ENCODE measurements at regions not wholly inside any gene's neighbourhood (a gene's known extent, or its start where the extent isn't known, plus 50 kb on each side); places are given as distances from the start of the nearest gene placed in this dataset.

DNA sequence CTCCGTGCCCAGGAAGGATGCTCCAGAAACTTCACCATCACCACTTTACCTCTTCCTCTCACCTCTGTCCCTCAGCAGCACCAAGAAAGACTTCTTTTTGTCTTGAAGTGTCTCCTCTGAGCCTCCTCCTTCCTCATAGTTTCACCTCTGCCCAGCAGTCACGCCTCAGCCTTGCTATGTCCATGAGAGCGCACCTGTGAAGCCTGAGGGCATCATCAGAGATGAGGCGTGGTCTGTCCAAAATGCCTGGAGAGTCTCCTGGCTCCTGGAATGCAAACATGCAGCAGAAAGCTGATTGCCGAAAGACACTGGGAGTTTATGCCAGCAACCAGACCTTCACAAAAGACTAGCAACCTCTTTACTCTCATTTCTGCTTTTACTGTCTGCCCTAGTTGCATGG lies 336.6 kb downstream of the TEX29 start:
- Mint-ChIP-seq H3K27ac (no peak overlapping the region), H3K4me3 (no peak overlapping the region), H3K9me3 (no peaks in the 10 kb centered on the region), H3K27me3 (ENCODE audit: insufficient read depth) (no peaks in the 10 kb centered on the region), H3K4me1 (ENCODE audit: low read depth) (no peaks in the 10 kb centered on the region), H3K36me3 (ENCODE audit: low read depth) (no peaks in the 10 kb centered on the region)
- intact Hi-C loops (cut with micrococcal nuclease), result no loop called here
- no peak for DNase-seq (ENCODE audit: low spot score)

DNA sequence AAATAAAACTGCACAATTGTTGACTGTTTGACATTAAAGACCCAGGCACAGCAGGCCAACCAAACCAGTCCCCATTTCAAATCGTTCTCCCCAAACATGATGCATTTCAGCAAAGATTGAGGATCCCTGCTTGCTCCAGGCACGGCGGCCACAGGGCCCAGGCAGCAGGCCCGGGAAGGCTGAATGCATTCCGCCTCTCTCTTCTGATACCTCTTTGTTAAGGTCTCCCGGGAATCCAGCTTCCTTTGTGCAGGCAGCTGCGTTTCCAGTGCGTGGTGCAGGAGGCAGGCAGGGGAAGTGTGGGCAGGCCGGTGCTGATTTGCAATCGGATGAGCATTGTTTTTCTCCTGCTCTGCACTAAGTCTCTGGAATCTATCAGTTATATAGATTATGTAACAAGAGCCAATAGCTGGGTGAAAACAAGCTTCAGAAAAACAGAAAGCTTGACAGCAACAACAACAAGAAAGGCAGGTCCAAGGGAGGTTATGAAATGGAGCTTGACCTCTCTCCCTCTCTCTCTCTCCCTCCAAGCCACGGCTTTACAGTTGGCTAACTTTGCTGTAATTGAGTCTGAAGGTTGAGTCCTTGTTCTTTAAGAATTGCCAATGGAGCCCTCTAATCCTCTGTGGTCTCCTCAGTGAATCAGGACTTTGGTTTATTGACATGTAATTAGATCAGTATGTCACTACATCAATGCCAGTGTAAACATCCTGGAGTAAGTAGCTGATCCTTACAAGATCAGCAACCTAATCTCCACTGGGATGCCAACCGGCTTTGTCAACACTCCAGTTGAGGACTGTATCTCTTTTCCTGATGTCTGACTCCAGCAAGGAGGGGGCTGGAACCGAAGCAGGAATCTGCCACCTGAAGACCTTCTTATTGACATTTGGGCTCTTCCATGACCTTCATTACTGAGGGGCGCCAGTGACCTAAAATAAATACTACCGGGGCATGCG lies 338.0 kb downstream of the TEX29 start:
- Mint-ChIP-seq H3K4me1 (ENCODE audit: low read depth) (no peaks in the 10 kb centered on the region), H3K4me3 (no peak overlapping the region), H3K27me3 (ENCODE audit: insufficient read depth) (no peaks in the 10 kb centered on the region), H3K27ac (no peak overlapping the region), H3K9me3 (no peaks in the 10 kb centered on the region), H3K36me3 (ENCODE audit: low read depth) (no peaks in the 10 kb centered on the region)
- DNase-seq (ENCODE audit: low spot score), result no peak
- intact Hi-C loops (cut with micrococcal nuclease), result no loop called here

DNA sequence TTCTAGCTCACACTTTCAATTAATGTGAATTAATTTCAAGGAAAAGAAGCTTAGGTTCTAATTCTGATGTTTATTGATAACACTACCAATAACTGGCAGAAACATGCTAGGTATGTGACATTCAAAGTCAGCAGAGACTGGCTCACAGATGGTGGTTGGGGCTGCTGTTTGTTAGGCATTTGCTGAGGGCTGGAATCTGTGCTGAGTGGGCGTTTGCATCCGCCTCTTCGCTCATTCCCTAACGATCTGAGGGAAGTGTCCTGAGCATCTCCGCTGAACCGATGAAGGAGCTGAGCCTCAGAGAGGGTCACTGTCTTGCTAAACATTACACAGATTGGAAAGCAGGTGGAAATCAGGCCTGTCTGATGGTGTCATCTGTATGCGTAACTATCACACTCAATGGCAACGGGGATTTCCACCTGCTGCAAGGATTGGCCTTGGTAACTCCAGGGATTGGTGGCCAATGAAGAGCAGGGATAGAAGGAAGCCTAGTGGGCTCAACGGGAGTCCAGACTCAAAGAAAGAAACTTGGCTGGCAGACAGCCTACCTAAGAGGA lies 338.9 kb downstream of the TEX29 start:
- Mint-ChIP-seq H3K27me3 (ENCODE audit: insufficient read depth) (no peaks in the 10 kb centered on the region), H3K4me1 (ENCODE audit: low read depth) (no peaks in the 10 kb centered on the region), H3K9me3 (no peaks in the 10 kb centered on the region), H3K27ac (no peak overlapping the region), H3K36me3 (ENCODE audit: low read depth) (no peaks in the 10 kb centered on the region), H3K4me3 (no peak overlapping the region)
- intact Hi-C loops (cut with micrococcal nuclease), result no loop called here
- no peak for DNase-seq (ENCODE audit: low spot score)

DNA sequence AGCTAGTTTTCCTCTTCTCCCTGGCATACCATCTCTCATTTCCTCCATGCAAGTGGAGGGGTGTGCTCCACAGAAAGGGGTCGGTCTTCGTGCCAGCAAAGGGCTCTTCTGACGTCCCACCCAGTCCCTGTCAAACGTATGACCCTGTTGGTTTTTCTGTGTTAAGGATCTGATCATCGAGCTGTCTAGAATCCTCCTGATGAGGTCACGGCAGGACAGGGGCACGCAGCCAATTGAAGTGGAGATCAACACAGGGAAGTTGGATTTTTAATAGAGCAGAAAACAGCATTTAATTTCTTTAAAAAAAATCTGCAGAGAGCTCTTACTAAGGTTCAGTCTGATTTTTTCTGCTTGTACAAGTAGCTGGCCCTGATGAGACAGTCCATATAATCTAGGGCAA lies 339.4 kb downstream of the TEX29 start:
- no peaks in the 10 kb centered on the region for H3K9me3 Mint-ChIP-seq
- no peaks in the 10 kb centered on the region for H3K36me3 Mint-ChIP-seq (ENCODE audit: low read depth)
- no peak overlapping the region for H3K4me3 Mint-ChIP-seq

DNA sequence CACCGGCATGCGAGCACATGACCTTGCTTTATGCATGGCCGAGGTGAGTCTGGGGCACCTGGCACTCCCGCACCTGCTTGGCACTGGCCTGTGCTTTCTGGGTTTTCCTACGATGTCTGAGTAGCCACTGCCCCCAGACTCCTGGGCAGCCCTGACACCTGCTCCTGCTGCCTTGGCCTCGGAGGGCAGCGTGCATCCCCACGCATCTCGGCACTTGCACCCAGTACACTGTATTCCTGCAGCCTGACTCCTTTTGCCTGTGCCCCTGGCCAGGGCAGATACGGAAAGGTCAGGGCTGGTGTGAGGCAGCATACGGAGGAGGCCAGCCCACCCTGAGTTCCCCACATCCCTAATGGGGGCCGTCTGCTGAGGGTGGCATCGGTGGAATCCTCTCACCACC lies 340.6 kb downstream of the TEX29 start:
- H3K27me3 Mint-ChIP-seq (ENCODE audit: insufficient read depth), result no peaks in the 10 kb centered on the region
- DNase-seq (ENCODE audit: low spot score), result no peak
- H3K4me3 Mint-ChIP-seq, result no peak overlapping the region
- intact Hi-C loops (cut with micrococcal nuclease), result no loop called here
- no peaks in the 10 kb centered on the region for H3K4me1 Mint-ChIP-seq (ENCODE audit: low read depth)
- no peaks in the 10 kb centered on the region for H3K36me3 Mint-ChIP-seq (ENCODE audit: low read depth)
- H3K9me3 Mint-ChIP-seq, result no peaks in the 10 kb centered on the region
- no peak overlapping the region for H3K27ac Mint-ChIP-seq

More for the DNA sequence above, 339.4 kb downstream of the TEX29 start:
- no peaks in the 10 kb centered on the region for H3K27me3 Mint-ChIP-seq (ENCODE audit: insufficient read depth)
- no peaks in the 10 kb centered on the region for H3K4me1 Mint-ChIP-seq (ENCODE audit: low read depth)
- no peak for DNase-seq (ENCODE audit: low spot score)
- no peak overlapping the region for H3K27ac Mint-ChIP-seq
- intact Hi-C loops (cut with micrococcal nuclease), result no loop called here

DNA sequence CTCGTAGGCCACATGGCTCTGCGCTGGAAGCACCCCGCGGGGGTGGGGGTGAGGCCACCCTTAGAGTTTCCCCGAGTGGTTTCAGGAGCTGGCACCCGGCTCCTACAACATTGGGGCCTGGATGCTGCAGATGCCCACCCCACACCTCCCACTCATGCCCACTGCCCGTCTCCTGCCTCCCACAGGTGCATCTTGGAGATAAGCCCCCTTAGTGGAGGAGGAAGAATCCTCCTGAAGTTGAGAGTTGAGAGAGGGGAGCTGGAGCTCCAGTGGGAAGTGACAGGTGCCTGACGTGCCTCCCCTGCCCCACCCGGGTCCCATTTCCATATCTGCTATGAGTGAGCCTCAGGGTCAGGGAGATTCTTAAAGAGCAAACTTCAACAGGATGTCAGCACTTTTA lies 341.3 kb downstream of the TEX29 start:
- H3K4me1 Mint-ChIP-seq (ENCODE audit: low read depth), result no peaks in the 10 kb centered on the region
- H3K36me3 Mint-ChIP-seq (ENCODE audit: low read depth), result no peaks in the 10 kb centered on the region
- DNase-seq (ENCODE audit: low spot score), result no peak
- no peak overlapping the region for H3K4me3 Mint-ChIP-seq
- no peaks in the 10 kb centered on the region for H3K27me3 Mint-ChIP-seq (ENCODE audit: insufficient read depth)
- H3K27ac Mint-ChIP-seq, result no peak overlapping the region
- no peaks in the 10 kb centered on the region for H3K9me3 Mint-ChIP-seq
- intact Hi-C loops (cut with micrococcal nuclease), result no loop called here

DNA sequence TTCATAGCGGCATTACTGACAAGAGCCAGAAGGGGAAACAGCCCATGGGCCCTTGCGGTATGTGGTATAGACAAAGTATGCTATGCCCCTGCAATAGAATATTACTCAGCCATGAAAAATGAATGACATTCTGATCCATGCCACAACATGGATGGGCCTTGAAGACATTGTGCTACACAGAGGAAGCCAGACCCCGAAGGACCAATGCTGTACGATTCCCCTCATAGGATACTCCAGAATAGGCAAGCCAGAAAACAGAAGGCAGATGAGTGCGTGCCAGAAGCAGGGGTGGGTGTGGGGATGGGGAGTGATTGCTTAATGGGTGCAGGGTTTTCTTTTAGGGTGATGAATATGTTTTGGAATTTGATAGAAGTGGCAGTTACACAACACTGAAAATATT lies 342.0 kb downstream of the TEX29 start:
- Mint-ChIP-seq H3K36me3 (ENCODE audit: low read depth) (no peaks in the 10 kb centered on the region), H3K9me3 (no peaks in the 10 kb centered on the region), H3K4me1 (ENCODE audit: low read depth) (no peaks in the 10 kb centered on the region), H3K4me3 (no peak overlapping the region), H3K27ac (no peak overlapping the region), H3K27me3 (ENCODE audit: insufficient read depth) (no peaks in the 10 kb centered on the region)
- no peak for DNase-seq (ENCODE audit: low spot score)
- intact Hi-C loops (cut with micrococcal nuclease), result no loop called here

DNA sequence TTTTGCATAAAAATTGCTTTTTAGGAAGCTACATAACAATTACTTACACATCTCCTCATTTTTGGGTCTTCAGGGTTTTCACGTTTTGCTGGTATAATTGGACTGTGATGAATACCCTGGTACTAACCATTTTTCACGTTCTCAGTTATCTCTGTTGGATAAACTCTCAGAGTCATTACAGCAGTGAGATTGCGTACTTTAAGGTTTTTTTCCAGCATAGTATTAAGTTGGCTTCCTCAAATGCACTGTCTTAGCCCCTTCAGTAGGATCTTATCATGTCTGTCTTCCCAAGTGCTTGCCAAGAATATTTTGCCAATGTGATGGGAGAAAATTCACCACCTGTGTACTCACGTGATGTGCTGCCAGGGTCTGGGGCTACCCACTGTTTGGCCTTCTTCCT lies 342.5 kb downstream of the TEX29 start:
- Mint-ChIP-seq H3K27me3 (ENCODE audit: insufficient read depth) (no peaks in the 10 kb centered on the region), H3K27ac (no peak overlapping the region), H3K4me3 (no peak overlapping the region), H3K4me1 (ENCODE audit: low read depth) (no peaks in the 10 kb centered on the region), H3K36me3 (ENCODE audit: low read depth) (no peaks in the 10 kb centered on the region), H3K9me3 (no peaks in the 10 kb centered on the region)
- intact Hi-C loops (cut with micrococcal nuclease), result no loop called here
- no peak for DNase-seq (ENCODE audit: low spot score)

DNA sequence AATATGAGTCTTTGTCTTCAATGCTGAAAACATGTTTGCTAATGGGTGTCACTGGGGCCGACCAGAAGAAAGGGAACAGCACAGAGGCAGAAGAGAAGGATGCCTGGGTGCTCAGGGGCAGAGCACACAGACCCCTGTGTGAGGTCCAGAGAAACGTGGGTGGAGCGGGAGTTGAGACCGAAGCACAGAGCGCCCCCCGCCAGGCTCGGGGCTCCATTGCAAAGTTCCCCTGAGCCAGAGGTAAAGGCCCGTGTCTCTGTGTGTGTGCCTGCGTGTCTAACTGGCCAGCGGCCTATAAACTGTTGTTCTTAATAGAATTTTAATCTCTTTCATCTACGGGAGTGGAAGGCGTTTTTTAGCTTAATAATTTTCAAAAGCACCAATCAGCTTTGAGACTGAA lies 343.1 kb downstream of the TEX29 start:
- intact Hi-C loops (cut with micrococcal nuclease), result no loop called here

DNA sequence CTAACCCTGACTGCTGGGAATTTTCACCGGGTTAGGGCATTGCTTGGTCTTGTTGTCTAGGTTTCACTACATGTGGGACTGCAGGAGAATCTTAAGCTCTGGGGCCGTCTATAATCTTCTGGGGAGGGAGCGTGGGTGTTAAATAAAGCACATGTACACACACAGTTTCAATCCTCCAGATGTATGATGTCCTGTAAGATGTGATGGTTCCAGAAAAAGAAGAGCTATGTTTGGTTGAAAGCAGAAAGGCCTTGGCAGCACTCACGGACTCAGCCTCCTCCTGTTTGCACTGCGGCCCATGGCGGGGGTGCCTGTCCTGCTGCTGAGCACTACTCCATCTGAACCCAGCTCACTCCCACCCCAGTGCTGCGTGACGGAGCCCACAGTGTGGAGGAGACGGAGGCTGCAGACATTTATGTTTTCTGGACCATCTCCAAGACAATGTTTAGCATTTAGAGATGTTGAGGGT lies 343.5 kb downstream of the TEX29 start:
- DNase-seq (ENCODE audit: low spot score), result no peak
- intact Hi-C loops (cut with micrococcal nuclease), result no loop called here
- H3K36me3 Mint-ChIP-seq (ENCODE audit: low read depth), result no peaks in the 10 kb centered on the region

More for the DNA sequence above, 343.1 kb downstream of the TEX29 start:
- H3K4me1 Mint-ChIP-seq (ENCODE audit: low read depth), result no peaks in the 10 kb centered on the region
- H3K27me3 Mint-ChIP-seq (ENCODE audit: insufficient read depth), result no peaks in the 10 kb centered on the region
- H3K4me3 Mint-ChIP-seq, result no peak overlapping the region
- H3K36me3 Mint-ChIP-seq (ENCODE audit: low read depth), result no peaks in the 10 kb centered on the region
- H3K9me3 Mint-ChIP-seq, result no peaks in the 10 kb centered on the region
- no peak overlapping the region for H3K27ac Mint-ChIP-seq
- no peak for DNase-seq (ENCODE audit: low spot score)

DNA sequence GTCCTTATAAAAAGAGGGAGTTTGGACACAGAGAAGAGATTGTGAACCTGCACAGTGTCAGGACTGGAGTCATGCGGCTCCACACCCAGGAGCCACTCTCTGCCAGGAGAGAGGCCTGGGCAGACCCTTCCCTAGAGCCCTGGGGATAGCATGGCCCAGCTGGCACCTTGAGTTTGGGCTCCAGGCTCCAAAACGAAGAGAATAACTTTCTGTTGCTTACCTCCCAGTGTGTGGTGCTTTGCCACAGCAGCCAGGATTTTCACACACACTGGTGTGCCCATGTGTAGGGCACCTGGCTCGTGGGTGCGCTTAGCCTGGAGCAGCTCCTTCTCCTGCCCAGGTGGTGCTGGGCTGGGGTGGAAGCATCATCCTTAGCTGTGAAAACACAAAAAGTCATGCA lies 344.3 kb downstream of the TEX29 start:
- no peak for DNase-seq (ENCODE audit: low spot score)

More for the DNA sequence above, 343.5 kb downstream of the TEX29 start:
- Mint-ChIP-seq H3K4me3 (no peak overlapping the region), H3K27me3 (ENCODE audit: insufficient read depth) (no peaks in the 10 kb centered on the region), H3K9me3 (no peaks in the 10 kb centered on the region), H3K27ac (no peak overlapping the region), H3K4me1 (ENCODE audit: low read depth) (no peaks in the 10 kb centered on the region)

DNA sequence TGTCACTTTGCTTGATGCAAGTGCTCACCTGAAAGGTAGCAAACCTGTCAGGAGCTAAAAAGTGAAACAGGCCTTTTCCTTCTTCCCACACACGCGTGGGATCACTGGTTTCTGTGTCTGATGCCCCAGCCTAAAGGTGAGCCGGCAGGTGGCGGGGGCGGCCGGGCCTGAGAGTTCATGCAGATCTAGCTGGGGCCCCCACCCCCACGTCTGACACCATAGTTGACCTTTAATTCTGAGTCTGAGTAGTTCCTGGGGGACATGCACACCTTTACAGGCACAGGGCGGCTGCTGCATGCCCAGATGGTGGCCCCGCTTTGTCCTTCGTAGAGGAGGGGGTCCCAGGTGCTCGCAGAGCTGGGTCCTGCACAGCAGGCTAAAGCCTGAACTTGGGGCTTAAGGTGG lies 345.3 kb downstream of the TEX29 start:
- Mint-ChIP-seq H3K4me1 (ENCODE audit: low read depth) (no peaks in the 10 kb centered on the region), H3K9me3 (no peaks in the 10 kb centered on the region), H3K4me3 (no peak overlapping the region), H3K27me3 (ENCODE audit: insufficient read depth) (no peaks in the 10 kb centered on the region), H3K36me3 (ENCODE audit: low read depth) (no peaks in the 10 kb centered on the region), H3K27ac (no peak overlapping the region)
- intact Hi-C loops (cut with micrococcal nuclease), result no loop called here
- no peak for DNase-seq (ENCODE audit: low spot score)

More for the DNA sequence above, 344.3 kb downstream of the TEX29 start:
- no peaks in the 10 kb centered on the region for H3K4me1 Mint-ChIP-seq (ENCODE audit: low read depth)
- H3K27me3 Mint-ChIP-seq (ENCODE audit: insufficient read depth), result no peaks in the 10 kb centered on the region
- intact Hi-C loops (cut with micrococcal nuclease), result no loop called here
- no peak overlapping the region for H3K4me3 Mint-ChIP-seq
- no peaks in the 10 kb centered on the region for H3K9me3 Mint-ChIP-seq
- H3K36me3 Mint-ChIP-seq (ENCODE audit: low read depth), result no peaks in the 10 kb centered on the region
- H3K27ac Mint-ChIP-seq, result no peak overlapping the region

DNA sequence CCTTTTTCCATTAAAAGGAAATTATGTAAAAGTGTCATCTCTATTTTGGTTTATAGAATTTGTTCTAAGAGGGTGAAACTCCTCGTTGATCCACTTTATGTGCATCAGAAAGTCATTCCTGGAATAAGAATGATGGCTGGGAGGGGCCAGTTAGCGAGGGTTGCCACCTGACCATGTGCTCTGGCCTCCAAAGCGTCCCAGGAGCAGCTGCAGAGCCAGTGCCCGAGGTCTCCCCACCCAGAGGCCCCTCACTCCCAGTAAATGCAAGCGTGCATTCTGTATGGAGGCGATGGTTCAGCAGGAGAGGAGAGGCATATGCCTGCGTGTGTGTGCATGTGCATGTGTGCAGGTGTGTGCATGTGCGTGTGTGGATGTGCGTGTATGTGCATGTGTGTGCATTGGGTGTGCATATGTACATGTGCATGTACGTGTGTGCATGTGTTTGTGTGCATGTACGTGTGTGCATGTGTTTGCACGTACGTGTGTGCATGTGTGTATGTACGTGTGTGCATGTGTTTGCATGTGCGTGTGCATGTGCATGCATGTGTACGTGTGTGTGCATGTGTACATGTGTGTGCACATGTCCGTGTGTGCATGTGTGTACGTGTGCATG lies 345.8 kb downstream of the TEX29 start:
- Mint-ChIP-seq H3K36me3 (ENCODE audit: low read depth) (no peaks in the 10 kb centered on the region), H3K4me1 (ENCODE audit: low read depth) (no peaks in the 10 kb centered on the region), H3K9me3 (no peaks in the 10 kb centered on the region), H3K27ac (no peak overlapping the region), H3K4me3 (no peak overlapping the region), H3K27me3 (ENCODE audit: insufficient read depth) (no peaks in the 10 kb centered on the region)
- intact Hi-C loops (cut with micrococcal nuclease), result no loop called here
- DNase-seq (ENCODE audit: low spot score), result no peak
